NCI-H1436 (cell line): ENCODE measurements at regions not wholly inside any gene's neighbourhood (a gene's known extent, or its start where the extent isn't known, plus 50 kb on each side); places are given as distances from the start of the nearest gene placed in this dataset.
"Not testable (repeated sequence)": the region's sequence is repeated elsewhere in the genome, so short reads cannot be mapped to it uniquely, and the experiment has no call there.

ENCODE experiments used
- DNase-seq: peaks from one replicate; lab custom pipeline; 2025; lab: John Stamatoyannopoulos, UW

GRCh38 chr4:134505511-134505910 lies 303.9 kb upstream of the PABPC4L start:
- no peak for DNase-seq

DNA sequence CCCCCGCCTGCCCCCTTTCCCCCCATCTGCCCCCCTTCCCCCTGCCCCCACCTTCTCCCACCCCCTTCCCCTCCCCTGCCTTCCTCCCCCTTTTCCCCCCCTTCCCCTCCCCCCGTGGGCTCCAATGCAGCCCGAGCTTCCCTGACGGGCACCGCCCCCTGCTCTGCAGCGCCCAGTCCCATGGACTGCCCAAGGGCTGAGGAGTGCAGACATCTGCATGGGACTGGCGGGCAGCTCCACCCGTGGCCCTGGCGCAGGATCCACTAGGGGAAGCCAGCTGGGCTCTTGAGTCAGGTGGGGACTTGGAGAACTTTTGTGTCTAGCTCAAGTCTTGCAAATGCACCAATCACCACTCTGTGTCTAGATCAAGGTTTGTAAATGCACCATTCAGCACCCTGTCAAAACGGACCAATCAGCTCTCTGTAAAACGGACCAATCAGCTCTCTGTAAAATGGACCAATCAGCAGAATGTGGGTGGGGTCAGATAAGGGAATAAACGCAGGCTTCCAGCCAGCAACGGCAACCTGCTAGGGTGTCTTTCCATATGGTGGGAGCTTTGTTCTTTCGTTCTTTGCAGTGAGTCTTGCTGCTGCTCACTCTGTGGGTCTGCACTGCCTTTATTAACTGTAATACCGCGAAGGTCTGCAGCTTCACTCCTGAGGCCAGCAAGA lies 300.5 kb upstream of the PABPC4L start:
- DNase-seq: no peak

GRCh38 chr4:134501488-134501887 lies 299.9 kb upstream of the PABPC4L start:
- DNase-seq: not testable (repeated sequence)

- DNase-seq: no peak
Measured at GRCh38 chr4:134499074-134499473, 297.5 kb upstream of the PABPC4L start.

- DNase-seq: no peak
Measured at GRCh38 chr4:134490863-134491262, 289.3 kb upstream of the PABPC4L start.

- not testable (repeated sequence) for DNase-seq
Measured at GRCh38 chr4:134483514-134483913, 281.9 kb upstream of the PABPC4L start.

- DNase-seq: no peak
Measured at GRCh38 chr4:134471569-134471968, 270.0 kb upstream of the PABPC4L start.

GRCh38 chr4:134470544-134470943 lies 269.0 kb upstream of the PABPC4L start:
- DNase-seq: no peak

DNA sequence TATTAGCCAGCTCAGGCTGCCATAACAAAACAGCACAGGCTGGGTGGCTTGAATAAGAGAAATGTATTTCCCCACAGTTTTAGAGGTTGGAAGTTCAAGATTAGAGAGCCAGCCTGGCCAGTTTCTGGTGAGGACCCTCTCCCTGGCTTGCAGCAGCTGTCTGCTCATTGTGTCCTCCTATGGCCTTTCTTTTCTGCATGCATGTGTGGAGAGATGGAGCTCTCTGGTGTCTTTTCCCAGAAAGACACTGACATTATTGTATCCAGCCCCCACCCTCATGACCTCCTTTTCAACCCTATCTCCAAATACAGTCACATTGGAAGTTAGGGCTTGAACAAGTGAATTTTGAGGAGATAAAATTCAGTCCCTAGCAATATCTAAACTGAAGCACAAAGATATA lies 263.8 kb upstream of the PABPC4L start:
- DNase-seq: no peak

DNA sequence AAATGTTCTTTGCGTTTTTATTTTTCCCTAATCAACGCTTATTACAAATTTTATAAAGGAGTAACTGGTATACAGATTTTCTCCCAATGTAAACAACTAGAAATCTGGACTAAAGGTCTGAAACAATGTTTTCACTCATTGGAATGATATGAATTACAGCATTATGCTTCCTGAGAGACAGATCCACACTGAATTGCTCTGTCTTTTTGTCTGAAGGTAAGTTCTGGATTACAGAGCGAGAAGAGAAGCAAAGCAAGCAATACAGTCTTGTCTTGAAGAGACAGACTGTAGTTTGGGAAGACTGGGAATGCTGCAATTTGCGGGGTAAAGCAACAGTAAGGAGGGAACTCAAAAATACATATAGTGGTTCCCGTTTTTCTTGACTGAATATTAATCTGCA lies 262.2 kb upstream of the PABPC4L start:
- DNase-seq: no peak

DNA sequence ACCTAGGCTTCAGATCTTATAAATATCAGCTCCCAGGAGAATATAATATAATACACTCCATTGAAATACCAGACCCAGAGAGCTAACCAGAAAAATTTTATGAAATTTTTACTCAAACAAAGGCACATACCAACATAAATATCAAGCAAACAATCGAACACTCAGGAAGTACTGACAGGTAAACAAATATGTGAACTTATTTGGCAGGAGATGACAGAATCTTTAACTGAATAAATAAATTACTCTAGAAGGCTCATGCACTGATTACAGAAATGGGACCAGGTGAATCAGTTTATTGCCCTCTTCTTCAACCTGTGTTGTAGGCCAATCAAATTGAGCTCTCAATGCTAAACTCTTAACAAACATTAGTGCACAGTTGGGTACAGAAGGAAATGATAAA lies 225.2 kb upstream of the PABPC4L start:
- DNase-seq: no peak

DNA sequence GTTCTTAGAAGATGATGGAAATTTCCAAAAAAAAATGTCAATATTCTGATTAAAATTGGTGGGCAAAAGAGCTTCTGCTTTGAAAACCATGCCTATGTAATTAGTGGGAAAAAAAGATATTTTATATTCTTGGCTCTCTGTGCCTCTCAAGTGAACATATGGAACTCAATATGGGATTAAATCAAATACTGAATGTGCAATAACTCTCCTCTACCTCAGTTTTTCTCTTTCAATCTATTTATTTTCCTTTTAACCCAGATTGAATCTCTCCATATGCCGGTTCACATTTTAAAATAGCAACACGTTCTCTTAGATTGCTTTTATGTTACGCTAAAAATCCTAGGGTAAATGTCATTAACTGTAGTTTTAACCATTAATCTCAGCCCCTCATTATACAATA lies 224.2 kb upstream of the PABPC4L start:
- no peak for DNase-seq

GRCh38 chr4:134422776-134423175 lies 221.2 kb upstream of the PABPC4L start:
- DNase-seq: no peak

GRCh38 chr4:134421734-134422133 lies 220.1 kb upstream of the PABPC4L start:
- no peak for DNase-seq

GRCh38 chr4:134408897-134409296 lies 207.3 kb upstream of the PABPC4L start:
- DNase-seq: no peak

- no peak for DNase-seq
Measured at GRCh38 chr4:134401798-134402197, 200.2 kb upstream of the PABPC4L start.

GRCh38 chr4:134393592-134393991 lies 192.0 kb upstream of the PABPC4L start:
- DNase-seq: no peak

DNA sequence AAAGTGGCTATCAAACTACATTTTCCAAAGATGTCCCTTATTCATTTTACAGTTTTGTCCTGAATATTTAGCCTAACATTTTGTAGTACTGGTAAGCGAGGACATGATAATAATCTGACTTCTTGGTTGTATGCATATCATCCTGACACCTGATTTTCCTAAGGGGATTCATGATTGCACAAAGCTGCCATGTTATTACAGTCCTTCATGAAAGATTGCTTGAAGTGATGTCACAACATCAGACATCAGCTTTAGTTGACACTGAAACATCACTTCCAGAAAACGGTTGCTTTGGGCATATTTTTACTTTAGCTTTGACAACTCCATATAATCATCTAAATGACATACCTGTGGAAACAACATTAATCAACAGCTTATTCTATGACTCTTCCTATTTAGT lies 188.7 kb upstream of the PABPC4L start:
- DNase-seq: no peak

DNA sequence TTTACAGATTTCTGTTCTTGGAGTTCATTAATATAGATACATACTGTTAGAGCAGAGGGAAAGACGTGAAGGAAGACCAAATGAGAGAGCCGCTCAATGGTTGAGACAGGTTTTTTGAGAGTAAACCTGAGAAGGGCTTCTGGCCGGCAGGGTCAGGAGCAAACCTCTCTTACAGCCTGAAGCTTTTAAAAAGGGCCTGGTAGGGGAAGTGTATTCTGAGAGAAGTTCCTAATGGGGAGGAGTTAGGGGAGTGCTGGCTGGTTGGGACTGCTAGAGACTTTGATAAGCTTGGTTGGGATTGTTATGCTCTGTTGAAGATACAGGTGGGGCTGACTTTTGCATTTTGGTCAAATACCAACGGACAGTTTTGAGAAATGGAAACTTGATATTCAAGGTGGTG lies 186.8 kb upstream of the PABPC4L start:
- DNase-seq: no peak

DNA sequence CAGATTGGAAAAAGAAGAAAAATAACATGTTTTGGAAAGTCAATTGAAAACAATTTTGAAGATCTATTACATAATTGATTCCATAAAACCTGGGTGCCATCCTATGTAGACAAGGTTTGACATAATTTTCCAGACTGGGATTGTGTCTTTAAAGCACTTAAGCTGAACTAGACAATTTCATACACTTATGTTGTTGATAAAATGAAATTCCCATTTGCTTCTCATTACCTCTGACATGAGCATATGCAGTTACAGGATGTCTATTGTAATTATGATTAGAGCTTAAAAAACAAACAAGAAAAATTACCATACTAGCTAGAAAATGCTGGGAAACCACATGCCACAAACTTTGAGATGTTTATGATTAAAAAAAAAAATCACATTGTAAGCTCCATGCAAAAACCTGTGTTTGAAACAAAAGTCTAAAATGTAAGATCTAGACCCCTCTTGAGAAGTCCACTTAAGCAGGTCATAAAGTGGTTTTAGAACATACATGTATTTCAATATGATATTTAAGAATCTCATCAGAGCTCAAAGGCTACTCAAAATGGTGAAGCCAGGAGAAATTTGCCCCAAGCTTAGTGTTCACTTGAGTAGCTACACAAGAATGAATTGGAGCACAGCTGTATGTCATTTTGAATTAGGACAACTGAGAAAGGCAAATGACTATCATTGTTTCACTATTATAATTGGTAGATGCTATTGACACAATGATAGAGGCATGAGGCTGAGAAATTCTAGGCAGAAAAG lies 181.1 kb upstream of the PABPC4L start:
- DNase-seq: no peak

- no peak for DNase-seq
Measured at GRCh38 chr4:134375775-134376174, 174.2 kb upstream of the PABPC4L start.

- DNase-seq: no peak
Measured at GRCh38 chr4:134365852-134366251, 164.3 kb upstream of the PABPC4L start.

DNA sequence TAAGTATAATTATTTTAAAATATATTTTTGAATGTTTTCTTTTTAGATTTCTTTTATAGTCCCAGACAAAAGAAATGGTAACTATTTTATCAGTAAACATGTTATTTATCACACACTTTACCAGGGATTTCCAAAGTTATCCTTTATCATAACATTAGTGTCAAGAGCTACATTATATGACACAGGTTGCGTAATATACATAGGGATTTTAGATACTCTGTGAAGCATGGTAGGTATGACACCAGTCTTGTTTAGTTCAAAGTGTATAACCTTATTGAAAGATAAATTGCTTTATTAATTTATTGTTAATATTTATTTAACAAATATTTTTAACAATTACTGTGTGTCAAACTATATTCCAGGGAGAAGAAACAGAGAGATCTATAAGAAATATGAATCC lies 163.3 kb upstream of the PABPC4L start:
- no peak for DNase-seq

DNA sequence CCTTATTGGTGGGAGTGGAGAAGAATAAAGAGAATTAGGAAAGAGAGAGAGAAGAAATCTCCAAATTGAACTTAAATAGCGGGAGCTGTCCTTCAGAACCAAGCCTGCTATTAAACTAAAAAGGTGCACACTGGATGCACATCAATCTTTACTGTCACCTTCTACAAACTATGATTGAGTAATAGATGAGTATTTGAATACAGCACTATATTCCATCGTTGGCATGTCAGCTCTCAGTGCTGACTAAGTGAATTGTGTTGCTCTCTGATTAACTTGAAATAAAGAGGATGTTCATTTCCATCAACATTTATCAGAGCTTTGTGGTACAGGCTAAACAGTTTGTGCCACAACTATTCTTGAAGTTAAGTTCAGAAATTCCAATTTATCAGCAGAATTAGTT lies 143.7 kb upstream of the PABPC4L start:
- DNase-seq: no peak
